ENCODE measurements at regions not wholly inside any gene's neighbourhood (a gene's known extent, or its start where the extent isn't known, plus 50 kb on each side); places are given as distances from the start of the nearest gene placed in this dataset.
"Not testable (repeated sequence)": the region's sequence is repeated elsewhere in the genome, so short reads cannot be mapped to it uniquely, and the experiment has no call there.

DNA sequence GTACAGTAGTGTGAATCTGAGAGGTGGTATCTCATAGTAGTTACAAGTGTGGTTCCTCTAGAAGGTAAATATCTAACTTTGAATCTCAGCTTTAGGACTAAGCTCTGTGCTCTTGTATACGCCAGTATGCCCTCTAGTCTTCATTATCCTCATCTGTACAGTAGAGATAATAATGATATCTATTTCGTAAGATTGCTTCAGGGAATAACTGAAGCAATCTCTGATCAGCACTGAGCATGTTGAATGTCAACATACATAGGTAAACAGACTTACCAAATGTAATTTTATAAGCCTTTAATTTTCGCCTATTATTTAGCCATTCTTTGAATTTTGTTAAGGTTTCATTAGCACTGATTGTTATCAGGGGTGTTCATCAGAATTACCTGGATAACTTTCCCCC is 175.2 kb upstream of the ANKRD50 start:
- DNase-seq (ENCODE audit: low read depth): no peak

DNA sequence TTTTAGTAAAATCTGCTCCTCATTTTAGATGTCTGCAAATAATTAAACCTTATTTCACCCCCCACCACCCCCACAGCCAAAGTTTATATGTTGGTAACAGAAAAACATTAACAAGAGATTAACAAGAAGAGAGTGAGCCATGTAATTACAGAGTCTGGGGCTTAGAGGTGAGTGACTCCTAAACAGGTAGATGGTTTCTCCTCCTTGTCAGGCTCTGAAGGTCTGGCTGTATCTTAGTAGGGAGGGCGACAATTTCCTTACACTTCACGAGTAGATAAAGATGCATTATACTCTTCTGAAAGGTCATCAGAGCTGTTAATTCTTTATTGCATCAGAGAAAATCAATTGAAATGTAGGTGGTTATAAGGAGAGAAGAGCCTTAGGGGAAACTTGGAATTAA is 171.8 kb upstream of the ANKRD50 start:
- DNase-seq (ENCODE audit: low read depth): no peak

- DNase-seq (ENCODE audit: low read depth): peak; percentile 86
Observed at GRCh38 chr4:124883632-124884031, 171.1 kb upstream of the ANKRD50 start.

GRCh38 chr4:124879195-124879594 is 166.7 kb upstream of the ANKRD50 start:
- DNase-seq (ENCODE audit: low read depth): no peak

DNA sequence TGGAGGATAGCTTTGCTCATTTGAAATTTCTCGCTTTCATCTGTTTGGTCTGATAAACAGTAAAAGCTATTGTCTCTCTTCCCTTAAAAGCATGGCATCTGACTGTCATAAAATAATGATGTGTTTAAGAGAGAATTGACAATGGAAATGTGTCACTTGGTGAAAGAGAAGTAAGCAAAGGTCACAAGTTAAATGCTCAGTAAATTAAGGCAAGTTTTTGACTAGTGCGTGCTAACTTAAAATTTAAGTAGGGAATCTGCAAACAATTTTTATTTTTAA is 161.6 kb upstream of the ANKRD50 start:
- no peak for DNase-seq (ENCODE audit: low read depth)

GRCh38 chr4:124873361-124874171 is 161.0 kb upstream of the ANKRD50 start:
- no peak for DNase-seq (ENCODE audit: low read depth)

GRCh38 chr4:124872659-124873058 is 160.1 kb upstream of the ANKRD50 start:
- no peak for DNase-seq (ENCODE audit: low read depth)

DNA sequence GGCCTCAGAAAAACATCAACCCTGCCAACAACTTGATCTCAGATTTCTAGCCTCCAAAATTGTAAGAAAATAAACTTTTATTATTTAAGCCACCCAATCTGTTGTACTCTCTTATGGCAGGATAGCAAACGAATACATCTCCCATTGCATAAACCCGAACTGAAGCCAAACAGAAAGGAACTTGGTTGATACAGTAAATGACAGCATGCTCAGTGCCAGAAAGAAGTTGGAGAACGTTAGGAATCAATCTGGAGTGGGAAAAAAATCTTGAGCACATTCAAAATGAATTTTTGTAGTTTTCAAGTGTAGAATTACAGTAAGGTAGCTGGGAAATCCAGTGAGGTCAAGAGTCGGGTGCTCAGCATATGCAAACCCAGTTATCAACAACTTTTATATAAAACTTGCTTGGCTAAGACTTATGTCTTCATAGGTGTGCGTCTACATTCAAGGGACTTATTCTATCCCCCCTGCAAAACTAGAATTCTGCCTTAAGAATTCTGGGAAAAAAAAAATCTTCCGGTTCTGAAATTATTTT is 157.5 kb upstream of the ANKRD50 start:
- DNase-seq (ENCODE audit: low read depth): no peak

DNA sequence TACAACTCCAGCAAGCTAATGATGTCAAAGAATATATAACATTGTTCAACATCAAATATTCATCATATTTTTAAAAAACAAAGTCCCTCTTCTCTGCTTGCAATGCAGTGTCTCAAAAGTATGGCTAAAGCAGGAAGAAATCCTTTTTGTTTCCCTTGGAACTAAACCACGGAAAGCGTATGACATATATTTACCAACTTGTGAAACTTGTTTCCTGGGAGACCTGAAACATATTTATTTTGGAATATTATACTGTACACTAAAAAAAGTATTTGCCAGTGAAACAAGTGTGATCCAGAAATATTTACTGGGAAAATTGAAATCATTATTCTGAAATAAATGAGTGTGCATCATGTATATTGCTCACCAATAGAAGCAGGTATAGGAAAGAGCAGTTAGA is 156.0 kb upstream of the ANKRD50 start:
- DNase-seq (ENCODE audit: low read depth): no peak

- DNase-seq (ENCODE audit: low read depth): peak; percentile 24
Observed at GRCh38 chr4:124867536-124867935, 155.0 kb upstream of the ANKRD50 start.

DNA sequence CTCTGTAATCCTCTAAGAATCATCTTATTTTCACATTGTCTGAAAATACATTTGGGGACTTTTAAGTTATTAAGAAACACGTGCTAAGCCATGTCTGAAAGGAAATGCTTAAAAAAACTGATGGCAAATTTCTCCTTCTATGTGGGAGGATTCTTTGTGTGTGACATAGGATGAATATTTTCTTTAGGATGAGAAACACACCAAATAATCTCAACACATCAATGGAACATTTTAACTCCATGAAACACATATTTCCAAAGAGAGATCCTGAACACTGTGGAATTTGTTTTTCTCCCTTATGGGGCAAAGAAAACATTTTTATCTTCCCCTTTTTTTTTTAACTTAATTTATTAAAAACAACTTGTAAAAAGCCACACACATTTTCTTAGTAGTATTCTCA is 153.8 kb upstream of the ANKRD50 start:
- no peak for DNase-seq (ENCODE audit: low read depth)

- DNase-seq (ENCODE audit: low read depth): peak; percentile 69
Observed at GRCh38 chr4:124863040-124863545, 150.6 kb upstream of the ANKRD50 start.

GRCh38 chr4:124862261-124862660 is 149.7 kb upstream of the ANKRD50 start:
- DNase-seq (ENCODE audit: low read depth): no peak

DNA sequence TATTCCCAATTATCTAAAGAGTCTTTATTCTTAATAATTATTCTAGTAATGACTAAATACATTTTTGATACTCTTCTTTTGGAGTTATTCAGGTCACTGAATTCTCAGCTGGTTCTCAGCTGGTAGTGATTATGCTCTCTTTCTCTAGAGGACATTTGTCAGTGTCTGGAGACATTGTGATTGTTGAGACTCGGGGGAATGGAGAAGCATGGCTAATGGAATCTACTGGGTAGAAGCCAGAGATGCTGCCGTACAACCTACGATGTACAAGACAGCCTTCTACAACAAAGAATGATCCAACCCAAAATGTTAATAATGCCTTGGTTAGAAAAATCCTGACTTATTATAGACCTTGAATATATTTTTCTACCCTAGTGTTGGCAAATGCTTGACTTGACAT is 149.2 kb upstream of the ANKRD50 start:
- no peak for DNase-seq (ENCODE audit: low read depth)

- DNase-seq (ENCODE audit: low read depth): peak; percentile 70
Observed at GRCh38 chr4:124854968-124855367, 142.4 kb upstream of the ANKRD50 start.

- DNase-seq (ENCODE audit: low read depth): no peak
Observed at GRCh38 chr4:124851741-124852140, 139.2 kb upstream of the ANKRD50 start.

- DNase-seq (ENCODE audit: low read depth): no peak
Observed at GRCh38 chr4:124846306-124846705, 133.8 kb upstream of the ANKRD50 start.

GRCh38 chr4:124839786-124840390 is 127.4 kb upstream of the ANKRD50 start:
- DNase-seq (ENCODE audit: low read depth): peak; percentile 45

DNA sequence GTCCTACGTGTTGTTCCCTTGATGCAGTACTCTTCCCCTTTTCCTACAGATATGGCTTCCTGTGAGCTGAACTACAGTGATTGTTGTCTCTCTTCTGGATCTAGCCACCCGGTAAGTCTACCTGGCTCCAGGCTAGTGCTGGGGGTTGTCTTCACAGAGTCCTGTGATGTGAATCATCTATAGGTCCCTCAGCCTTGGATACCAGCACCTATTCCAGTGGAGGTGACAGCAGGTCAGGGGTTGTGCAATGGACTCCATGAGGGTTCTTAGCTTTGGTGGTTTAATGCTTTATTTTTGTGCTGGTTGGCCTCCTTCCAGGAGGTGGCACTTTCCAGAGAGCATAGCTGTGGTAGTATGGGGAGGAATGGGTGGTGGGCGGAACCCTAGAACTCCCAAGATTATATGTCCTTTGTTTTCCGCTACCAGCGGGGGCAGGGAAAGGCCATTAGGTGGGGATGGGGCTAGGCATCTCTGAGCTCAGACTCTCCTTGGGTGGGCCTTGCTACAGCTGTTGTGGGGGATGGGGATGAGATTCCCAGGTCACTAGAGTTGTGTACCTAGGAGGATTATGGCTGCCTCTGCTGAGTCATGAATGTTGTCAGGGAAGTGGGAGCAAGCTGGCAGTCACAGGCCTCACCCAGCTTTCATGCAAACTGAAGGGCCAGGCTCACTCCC is 121.4 kb upstream of the ANKRD50 start:
- DNase-seq (ENCODE audit: low read depth): no peak

DNA sequence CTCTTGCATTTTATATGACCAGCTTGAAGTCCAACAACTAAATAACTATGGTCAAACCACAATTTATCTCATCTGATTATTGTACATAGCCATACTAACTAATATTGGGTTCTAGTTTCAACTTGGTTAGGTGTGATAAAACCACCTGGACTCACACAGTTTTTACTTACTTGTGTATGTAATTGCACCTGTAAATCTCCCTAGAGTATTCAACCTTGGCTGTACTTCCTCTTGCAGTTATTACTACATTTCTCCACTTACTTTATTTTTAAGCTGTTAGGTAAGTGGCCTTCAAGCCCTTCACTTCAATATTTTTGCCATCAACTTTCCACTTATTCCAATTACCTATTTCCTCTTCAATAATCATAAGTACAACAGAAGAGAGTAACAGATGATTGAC is 115.8 kb upstream of the ANKRD50 start:
- no peak for DNase-seq (ENCODE audit: low read depth)

DNA sequence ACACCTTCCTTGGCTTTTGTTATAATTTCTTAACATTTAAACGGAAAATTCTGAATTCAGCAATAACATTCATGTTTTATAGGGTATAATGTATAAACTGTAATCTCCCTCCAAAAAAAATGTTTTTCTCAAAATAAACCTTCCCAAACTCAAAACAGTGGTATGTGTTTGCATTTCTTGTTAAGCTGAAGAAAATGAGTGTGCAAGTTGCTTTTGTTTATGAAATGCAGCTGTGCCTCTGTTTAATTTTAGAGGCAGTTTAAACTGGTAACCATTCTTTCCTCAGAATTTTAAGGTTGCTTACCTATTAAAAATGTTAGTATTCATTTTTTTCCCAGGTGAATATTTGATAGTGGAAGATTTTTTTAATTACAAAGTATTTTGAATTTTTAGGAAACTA is 105.0 kb upstream of the ANKRD50 start:
- no peak for DNase-seq (ENCODE audit: low read depth)

DNA sequence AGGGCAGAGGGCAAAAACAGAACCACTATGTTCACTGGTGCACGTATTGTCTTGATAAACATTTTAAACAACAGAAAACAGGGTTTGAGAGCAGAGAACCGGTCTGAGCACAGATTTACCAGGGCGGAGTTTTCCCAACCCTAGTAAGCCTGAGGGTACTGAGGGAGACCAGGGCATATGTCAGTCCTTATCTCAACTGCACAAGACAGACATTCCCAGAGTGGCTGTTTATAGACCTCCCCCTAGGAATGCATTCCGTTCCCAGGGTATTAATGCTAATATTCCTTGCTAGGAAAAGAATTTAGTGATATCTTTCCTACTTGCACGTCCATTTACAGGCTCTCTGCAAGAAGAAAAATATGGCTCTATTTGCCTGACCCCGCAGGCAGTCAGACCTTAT is 99.7 kb upstream of the ANKRD50 start:
- DNase-seq (ENCODE audit: low read depth): not testable (repeated sequence)

DNA sequence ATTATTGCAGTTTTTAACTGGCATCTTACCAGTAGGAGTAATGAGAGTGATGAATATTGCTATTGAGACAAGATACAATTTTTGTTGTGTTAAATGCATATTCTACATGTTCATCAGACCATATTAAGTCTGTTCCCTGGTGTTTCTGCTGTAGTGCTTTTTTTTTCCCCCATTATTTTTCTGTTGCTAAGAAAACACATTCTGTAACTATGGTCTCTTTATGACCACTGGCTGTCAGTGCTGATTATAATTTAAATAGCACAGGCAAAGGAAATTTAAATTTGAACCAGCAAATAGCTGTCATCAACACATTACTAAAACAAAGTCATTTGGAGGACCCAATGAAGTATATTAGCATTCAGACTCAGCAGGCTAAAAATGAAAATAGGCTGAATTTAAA is 98.3 kb upstream of the ANKRD50 start:
- no peak for DNase-seq (ENCODE audit: low read depth)

All from amniotic epithelial cell (primary cell).